HepG2 (cell line): ENCODE measurements at regions not wholly inside any gene's neighbourhood (a gene's known extent, or its start where the extent isn't known, plus 50 kb on each side); places are given as distances from the start of the nearest gene placed in this dataset.

Experiments used
- ARID2 ChIP-seq: sonication (generic); formaldehyde crosslinking; IDR thresholded peaks from 2 replicates; pipeline ENCODE4 v1.8.1; 2022; ENCODE audit warnings: mild to moderate bottlenecking, missing genetic modification reagents, borderline replicate concordance
- ATF4 ChIP-seq, 2 experiments: fragments of 450-650 bp in 1 of 2; sonication (generic) in 1 of 2; formaldehyde crosslinking; IDR thresholded peaks; 2 replicates each; pipeline versions ENCODE4 v1.5.0 to v1.8.0; 2020 to 2022; ENCODE audit warnings: mild to moderate bottlenecking in 1 of 2, missing genetic modification reagents in 1 of 2
- BHLHE40 ChIP-seq: IDR thresholded peaks from 2 replicates; pipeline ENCODE4 v1.6.1; 2011; ENCODE audit warnings: low read length, improper control_type of control experiment
- FOXA3 ChIP-seq: IDR thresholded peaks from 2 replicates; pipeline ENCODE4 v1.6.1; 2016; ENCODE audit warnings: missing genetic modification reagents, missing compliant biosample characterization
- FOXO1 ChIP-seq: sonication (generic); formaldehyde crosslinking; IDR thresholded peaks from 2 replicates; pipeline ENCODE4 v1.4.0; 2020; ENCODE audit warnings: missing genetic modification reagents
- GMEB1 ChIP-seq: sonication (generic); formaldehyde crosslinking; IDR thresholded peaks from 2 replicates; pipeline ENCODE4 v1.5.1; 2020; ENCODE audit warnings: missing genetic modification reagents, mild to moderate bottlenecking, borderline replicate concordance
- HHEX ChIP-seq: IDR thresholded peaks from 2 replicates; pipeline ENCODE4 v1.6.1; 2016; ENCODE audit warnings: control low read depth
- HIVEP1 ChIP-seq: sonication (generic); formaldehyde crosslinking; IDR thresholded peaks from 2 replicates; pipeline ENCODE4 v1.4.0; 2020; ENCODE audit warnings: mild to moderate bottlenecking, missing genetic modification reagents
- HNF4A ChIP-seq: sonication (generic); formaldehyde crosslinking; IDR thresholded peaks from 2 replicates; pipeline ENCODE4 v1.4.0; 2020; ENCODE audit warnings: missing genetic modification reagents
- HNF4G ChIP-seq, 2 experiments: sonication (generic) in 1 of 2; formaldehyde crosslinking in 1 of 2; IDR thresholded peaks; 2 replicates each; pipeline versions ENCODE4 v1.4.0 to v1.6.1; 2011 to 2020; ENCODE audit warnings: borderline replicate concordance in 2 of 2, low read depth in 2 of 2, mild to moderate bottlenecking in 2 of 2, low read length in 1 of 2, missing genetic modification reagents in 1 of 2, moderate library complexity in 1 of 2
- MEF2D ChIP-seq: sonication (generic); formaldehyde crosslinking; IDR thresholded peaks from 2 replicates; pipeline ENCODE4 v1.5.1; 2020; ENCODE audit warnings: mild to moderate bottlenecking, missing genetic modification reagents
- MIER3 ChIP-seq: IDR thresholded peaks from 2 replicates; pipeline ENCODE4 v1.6.1; 2016; ENCODE audit warnings: missing compliant biosample characterization, borderline replicate concordance
- NR2F2 ChIP-seq: IDR thresholded peaks from 2 replicates; pipeline ENCODE4 v1.6.1; 2012; ENCODE audit warnings: low read depth, inconsistent platforms, borderline replicate concordance
- PCBP1 ChIP-seq: fragments of 200-400 bp; formaldehyde crosslinking; IDR thresholded peaks from 2 replicates; pipeline ENCODE4 v1.6.1; 2017; ENCODE audit warnings: mild to moderate bottlenecking, low read depth, low read length, borderline replicate concordance
- SOX13 ChIP-seq, 3 experiments: fragments of 450-650 bp in 1 of 3; sonication (generic) in 1 of 3; formaldehyde crosslinking in 1 of 3; IDR thresholded peaks in 2 of 3; conservative IDR thresholded peaks in 1 of 3; 2 replicates each; pipeline versions ENCODE4 v1.5.0 to v1.6.1; 2016 to 2020; ENCODE audit warnings: antibody characterized with exemption in 1 of 3, mild to moderate bottlenecking in 1 of 3, missing compliant biosample characterization in 1 of 3, missing genetic modification reagents in 1 of 3, moderate library complexity in 1 of 3
- TCF7 ChIP-seq: sonication (generic); IDR thresholded peaks from 2 replicates; pipeline ENCODE4 v1.6.1; 2016; ENCODE audit warnings: antibody characterized with exemption, low read depth
- ZNF20 ChIP-seq: sonication (generic); formaldehyde crosslinking; IDR thresholded peaks from 2 replicates; pipeline ENCODE4 v1.4.0; 2020; ENCODE audit warnings: mild to moderate bottlenecking, moderate library complexity, missing genetic modification reagents
- ZNF407 ChIP-seq: sonication (generic); formaldehyde crosslinking; IDR thresholded peaks from one replicate; pipeline ENCODE4 v1.5.1; 2020; ENCODE audit warnings: mild to moderate bottlenecking, missing genetic modification reagents; ENCODE audit errors: not compliant biosample characterization
- ZNF580 ChIP-seq: IDR thresholded peaks from 2 replicates; pipeline ENCODE4 v1.6.1; 2016; ENCODE audit warnings: low read depth, borderline replicate concordance

- no peak for TF ChIP-seq GMEB1 (CRISPR knock-in tag)
- peak; percentile 51; the same call in 1 of the 2 replicates for TF ChIP-seq HHEX
- TF ChIP-seq BHLHE40 = no peak
- TF ChIP-seq FOXO1 = peak; percentile 80; the same call in 1 of the 2 replicates
- no peak for TF ChIP-seq ZNF20 (CRISPR knock-in tag)
- 0 out of 2 replicates have a peak, but pooled peaks have one; percentile 33 for TF ChIP-seq MIER3
- TF ChIP-seq HNF4G (IDR thresholded peaks at IDR 0.05; ENCODE audit: borderline replicate concordance, low read depth, low read length) = no peak
- no peak for TF ChIP-seq HNF4G (CRISPR knock-in tag; IDR thresholded peaks at IDR 0.05; ENCODE audit: borderline replicate concordance, low read depth)
- TF ChIP-seq SOX13 (IDR thresholded peaks at IDR 0.05) = no peak
- TF ChIP-seq SOX13 (CRISPR knock-in tag; conservative IDR thresholded peaks at IDR 0.05 in 1 of 2, IDR thresholded peaks at IDR 0.05 in 1 of 2) = 0 out of 4 replicates have a peak, but pooled peaks of 1 of the 2 experiments have one; percentile 56
- TF ChIP-seq HIVEP1 (CRISPR knock-in tag) = no peak
- TF ChIP-seq HNF4A (CRISPR knock-in tag) = peak; percentile 65
- 0 out of 2 replicates have a peak, but pooled peaks have one; percentile 34 for TF ChIP-seq MEF2D (CRISPR knock-in tag)
- no peak for TF ChIP-seq ATF4 (CRISPR knock-in tag; IDR thresholded peaks at IDR 0.05)
- TF ChIP-seq TCF7 = peak; percentile 55; the same call in 1 of the 2 replicates
- no peak for TF ChIP-seq PCBP1
- TF ChIP-seq ZNF407 = no peak
- no peak for TF ChIP-seq ARID2 (CRISPR knock-in tag)
- TF ChIP-seq FOXA3 (CRISPR knock-in tag) = peak; percentile 80
- TF ChIP-seq NR2F2 = peak; percentile 86
- no peak for TF ChIP-seq ZNF580 (CRISPR knock-in tag)
Measured at GRCh38 chr18:42242758-42243157, 287.7 kb downstream of the PIK3C3 start (continued).
